HG03175 (cell line): ENCODE measurements at regions not wholly inside any gene's neighbourhood (a gene's known extent, or its start where the extent isn't known, plus 50 kb on each side); places are given as distances from the start of the nearest gene placed in this dataset.

Experiments
- ATAC-seq: cut with Tn5 transposase; IDR thresholded peaks from one replicate; pipeline ENCODE4 v1.9.1; 2021; ENCODE audit warnings: mild to moderate bottlenecking, moderate library complexity; ENCODE audit not compliant: unreplicated experiment

DNA sequence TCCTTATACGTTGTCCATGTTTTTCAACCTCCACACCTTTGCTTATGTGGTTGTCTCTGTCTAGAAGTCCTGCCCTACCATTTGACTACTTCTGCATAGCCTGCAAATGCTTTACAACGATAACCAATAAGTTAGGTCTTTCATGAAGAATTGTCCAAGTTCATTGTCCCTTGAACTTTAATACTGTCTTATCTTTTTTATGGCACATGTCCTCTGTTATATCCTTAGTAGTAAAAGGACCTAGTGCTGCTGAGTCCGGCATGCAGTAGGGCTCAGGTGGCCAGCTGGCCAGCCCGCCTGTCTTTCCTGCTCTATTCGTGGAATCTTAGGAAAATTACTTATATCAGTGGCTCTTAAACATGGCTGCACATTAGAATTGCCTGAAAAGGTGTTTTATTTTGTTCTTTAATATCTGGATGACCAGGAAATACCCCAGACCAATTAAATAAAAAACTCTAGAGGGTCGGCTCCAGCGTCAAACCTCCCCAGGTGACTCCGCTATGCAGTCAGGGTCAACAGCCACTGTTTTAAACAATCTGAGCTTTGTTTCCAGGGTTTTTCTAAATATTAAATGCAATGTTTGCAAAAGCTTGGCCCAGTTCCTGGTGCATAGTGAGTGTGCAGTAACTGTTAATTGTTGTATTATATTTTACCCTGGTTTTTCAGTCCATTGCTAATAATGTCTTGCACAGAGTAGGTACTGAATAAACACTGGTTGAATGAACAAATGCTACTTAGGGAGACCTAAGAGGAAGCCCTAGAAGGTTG is 64.6 kb upstream of the SESN3 start:
- ATAC-seq, result no peak

DNA sequence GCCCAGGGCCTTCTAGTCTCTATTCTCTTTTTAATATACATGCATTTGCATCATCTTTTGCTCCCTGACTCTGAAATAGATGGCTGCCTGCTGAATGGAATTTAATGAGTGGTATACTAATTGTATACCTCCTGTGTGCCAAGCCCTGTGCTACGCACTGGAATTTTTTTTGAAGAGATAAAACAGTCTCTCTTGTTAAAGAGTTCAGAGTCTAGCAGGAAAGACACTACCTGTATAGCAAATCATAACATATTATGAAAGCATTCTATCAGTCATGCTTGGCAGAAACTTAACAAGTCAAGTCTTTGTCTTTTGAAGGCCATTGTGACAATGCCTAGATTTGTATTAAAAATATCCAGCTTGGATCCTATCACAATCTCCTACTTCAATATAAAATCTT is 63.7 kb upstream of the SESN3 start:
- no peak for ATAC-seq

DNA sequence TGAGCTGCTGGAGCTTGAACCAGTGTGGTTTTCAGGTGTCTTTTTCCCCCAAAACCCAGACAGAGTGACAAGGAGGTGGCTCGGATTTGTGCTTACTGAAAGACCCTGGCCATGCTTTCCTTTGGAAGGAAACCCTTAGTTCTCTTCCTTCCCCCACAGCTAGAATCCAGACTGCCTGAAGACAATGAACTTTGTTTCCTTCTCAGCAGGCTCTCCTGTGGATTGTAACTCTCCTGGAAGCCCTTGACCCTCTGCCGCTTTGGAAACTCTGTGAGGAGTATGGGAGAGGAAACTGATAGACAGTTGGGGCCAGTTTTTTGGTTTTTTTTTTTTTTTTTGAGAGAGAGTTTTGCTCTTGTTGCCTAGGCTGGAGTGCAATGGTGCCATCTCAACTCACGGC is 62.1 kb upstream of the SESN3 start:
- no peak for ATAC-seq

DNA sequence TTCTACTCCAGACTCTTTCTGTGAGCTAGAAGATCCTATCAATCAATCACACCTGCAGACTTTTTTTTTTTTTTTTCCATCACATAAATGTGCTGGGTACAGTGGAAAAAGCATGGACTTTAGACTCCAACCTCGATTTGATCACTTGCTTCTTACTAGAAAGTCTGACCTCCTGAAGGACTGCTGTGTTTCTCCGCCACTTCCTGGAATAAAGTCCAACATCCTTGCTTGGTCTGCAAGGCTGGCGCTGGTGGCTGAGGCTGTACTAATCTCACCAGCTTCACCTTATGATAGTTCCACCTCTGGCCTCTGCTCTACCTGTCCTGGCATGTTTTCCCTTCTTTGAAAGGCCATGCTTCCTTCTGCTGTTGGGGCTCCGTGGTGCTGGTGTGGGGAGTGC is 60.9 kb upstream of the SESN3 start:
- no peak for ATAC-seq

DNA sequence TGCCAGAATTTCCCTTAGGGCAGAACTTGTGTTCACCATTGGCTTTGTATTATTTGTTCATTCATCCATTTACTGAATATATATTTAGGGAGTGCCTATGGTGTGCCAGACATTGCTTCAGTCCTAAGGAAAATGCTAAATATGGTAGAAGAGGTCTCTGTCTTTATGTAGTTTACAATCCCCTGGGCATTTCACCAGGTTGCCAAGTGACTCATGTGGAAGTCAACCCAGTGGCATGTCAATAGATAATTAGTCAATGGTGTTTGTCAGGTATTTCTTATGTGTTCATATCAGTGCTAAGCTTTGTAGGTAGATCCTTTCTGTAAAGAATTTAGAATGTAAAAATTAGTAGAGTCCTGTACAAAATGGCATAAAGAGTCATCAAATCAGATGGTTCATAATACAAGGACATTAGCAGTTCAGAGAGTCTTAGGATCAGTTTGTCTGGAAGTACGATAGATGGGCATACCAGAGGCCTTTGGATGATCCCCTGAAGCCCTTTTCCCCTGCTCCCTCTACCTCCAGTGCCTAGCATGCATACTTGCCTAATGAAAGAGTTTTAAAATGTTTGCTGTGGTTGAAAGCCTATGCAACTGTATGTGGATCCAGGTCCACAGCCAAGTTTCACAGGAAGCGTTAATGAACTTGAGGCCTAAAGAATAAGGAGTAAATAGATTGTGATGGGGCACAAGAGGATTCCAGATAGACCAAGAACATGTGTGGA is 58.5 kb upstream of the SESN3 start:
- ATAC-seq, result no peak

DNA sequence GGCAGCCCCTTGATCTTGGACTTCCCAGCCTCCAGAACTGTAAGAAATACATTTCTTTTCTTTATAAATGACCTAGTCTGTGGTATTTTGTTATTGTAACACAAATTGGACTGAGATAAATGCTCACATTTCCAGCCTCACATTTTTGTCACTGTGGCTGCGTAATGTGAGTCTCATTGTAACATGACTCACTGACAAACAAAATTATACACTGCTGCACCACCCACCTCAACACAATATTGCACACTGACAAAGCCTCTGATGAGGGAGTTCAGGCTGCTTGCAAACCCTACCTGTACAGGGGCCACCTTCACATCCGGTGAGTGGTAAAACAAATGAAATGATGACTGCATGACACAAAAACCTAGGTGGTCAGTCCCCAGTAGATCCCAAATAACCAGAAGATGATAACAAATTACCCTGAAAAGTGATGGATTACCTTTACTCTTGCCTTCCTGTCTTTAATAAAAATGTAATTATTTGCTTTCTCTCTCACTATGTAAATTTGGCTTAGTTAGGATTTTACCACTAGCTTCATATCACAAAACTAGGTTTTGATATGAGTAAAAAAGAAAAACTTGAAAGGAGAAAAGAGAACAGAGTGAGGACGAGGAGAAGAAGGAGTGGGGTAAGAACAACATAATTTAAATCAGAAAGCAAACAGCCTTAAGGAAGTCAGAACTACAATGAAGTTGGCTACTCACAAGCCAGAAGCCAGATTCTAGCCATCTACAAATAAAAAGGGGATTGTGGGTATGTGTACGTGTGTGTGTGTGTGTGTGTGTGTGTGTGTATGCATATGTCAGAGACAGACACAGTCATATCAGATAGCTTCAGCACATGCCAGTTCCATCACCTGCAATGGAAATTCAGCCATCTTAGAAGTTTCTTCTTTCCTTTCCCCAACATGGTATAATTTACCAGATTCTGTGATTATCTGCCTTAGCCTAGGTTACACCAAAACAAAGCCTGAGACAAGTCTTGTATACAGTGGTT is 53.4 kb upstream of the SESN3 start:
- no peak for ATAC-seq

DNA sequence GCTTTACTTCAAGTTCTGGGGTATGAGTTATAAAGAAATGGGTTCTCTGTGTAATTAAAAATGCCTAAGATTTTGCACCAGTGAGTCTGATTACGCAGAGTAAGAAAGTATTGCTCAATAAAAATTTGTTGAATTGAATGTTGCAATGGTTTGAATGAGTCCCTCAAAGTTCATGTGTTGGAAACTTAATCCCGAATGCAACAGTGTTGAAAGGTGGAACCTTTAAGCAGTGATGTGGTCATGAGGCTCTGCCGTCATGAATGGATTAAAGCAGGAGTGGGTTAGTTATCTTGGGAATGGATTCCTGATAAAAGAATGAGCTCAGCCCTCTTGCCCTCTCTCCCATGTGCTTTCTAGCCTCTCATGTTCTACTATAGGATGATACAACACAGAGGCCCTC is 52.6 kb upstream of the SESN3 start:
- ATAC-seq, result no peak

DNA sequence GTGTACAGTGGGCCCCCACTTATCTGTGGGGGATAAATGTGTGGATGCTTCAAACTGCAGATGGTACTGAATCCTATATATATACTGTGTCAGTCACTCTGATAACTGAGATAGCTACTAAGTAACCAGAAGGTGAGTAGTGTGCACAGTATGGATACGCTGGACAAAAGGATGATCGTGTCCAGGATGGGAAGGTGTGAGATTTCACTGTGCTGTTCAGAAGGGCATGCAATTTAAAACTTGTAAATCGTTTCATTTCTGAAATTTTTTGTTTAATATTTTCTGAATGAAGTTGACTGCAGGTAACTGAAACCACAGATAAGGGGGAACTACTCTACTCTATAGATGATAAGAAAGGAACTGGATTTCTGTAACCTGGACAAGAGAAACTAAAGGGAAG is 52.1 kb upstream of the SESN3 start:
- no peak for ATAC-seq

DNA sequence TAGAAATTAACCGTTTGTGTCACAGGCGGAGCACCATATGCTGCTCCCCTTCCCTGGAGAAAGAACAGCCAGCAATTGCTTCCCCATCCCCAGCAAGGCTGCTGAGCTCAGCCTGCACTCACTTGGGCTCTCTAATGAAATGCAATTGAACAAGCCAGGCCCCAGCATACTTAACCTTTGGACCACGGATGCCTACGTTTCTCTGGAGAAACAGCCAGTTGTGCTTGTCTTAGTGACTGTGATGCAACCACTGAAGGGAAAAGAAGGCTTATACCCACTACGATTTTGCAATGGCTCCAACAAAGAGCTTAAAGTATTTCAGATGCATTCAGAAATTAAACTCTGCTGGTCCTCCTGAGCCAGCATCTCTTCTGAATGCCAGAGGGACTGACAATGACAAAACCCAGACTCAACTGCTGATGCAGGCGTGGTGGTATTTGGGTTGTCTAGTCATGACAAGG is 51.3 kb upstream of the SESN3 start:
- ATAC-seq, result no peak
